GM20000 (cell line): ENCODE measurements at regions not wholly inside any gene's neighbourhood (a gene's known extent, or its start where the extent isn't known, plus 50 kb on each side); places are given as distances from the start of the nearest gene placed in this dataset.

Experiments
- DNase-seq: peaks from one replicate; pipeline ENCODE4 v3.0.0; 2012; ENCODE audit warnings: low spot score
- CTCF ChIP-seq: IDR thresholded peaks from 2 replicates; pipeline ENCODE4 v1.5.1; 2012; ENCODE audit warnings: mild to moderate bottlenecking, control low read depth; ENCODE audit errors: extremely low read depth, missing control alignments

GRCh38 chr2:129337076-129337475 lies 642.4 kb upstream of the RAB6C start:
- no peak for DNase-seq
- TF ChIP-seq CTCF, result no peak

GRCh38 chr2:129345540-129345939 lies 633.9 kb upstream of the RAB6C start:
- no peak for TF ChIP-seq CTCF
- DNase-seq, result no peak

GRCh38 chr2:129347486-129348217 lies 631.8 kb upstream of the RAB6C start:
- no peak for TF ChIP-seq CTCF
- peak; percentile 47 for DNase-seq

- TF ChIP-seq CTCF, result no peak
- no peak for DNase-seq
Observed at GRCh38 chr2:129354631-129355030, 624.8 kb upstream of the RAB6C start.

GRCh38 chr2:129361688-129362087 lies 617.8 kb upstream of the RAB6C start:
- TF ChIP-seq CTCF, result no peak
- DNase-seq, result no peak

- TF ChIP-seq CTCF, result no peak
- no peak for DNase-seq
Observed at GRCh38 chr2:129366263-129366662, 613.2 kb upstream of the RAB6C start.

- no peak for TF ChIP-seq CTCF
- DNase-seq, result no peak
Observed at GRCh38 chr2:129367107-129367506, 612.4 kb upstream of the RAB6C start.
